Endodermal cell (in vitro differentiated cells): ENCODE measurements at regions not wholly inside any gene's neighbourhood (a gene's known extent, or its start where the extent isn't known, plus 50 kb on each side); places are given as distances from the start of the nearest gene placed in this dataset.

Experiments
- DNase-seq: peaks from one replicate; pipeline ENCODE4 v3.0.0-alpha.2; 2017
- H3K27ac ChIP-seq: 2 replicates; pipeline ENCODE4 v1.5.1; 2013; ENCODE audit warnings: mild to moderate bottlenecking, low read depth, low read length, moderate library complexity
- H3K27me3 ChIP-seq: 2 replicates; pipeline ENCODE4 v1.6.1; 2013; ENCODE audit warnings: mild to moderate bottlenecking, low read length, moderate library complexity; ENCODE audit not compliant: insufficient read depth, control insufficient read depth, poor library complexity, severe bottlenecking
- H3K36me3 ChIP-seq: 2 replicates; pipeline ENCODE4 v1.7.0; 2013; ENCODE audit warnings: mild to moderate bottlenecking, low read length, moderate library complexity; ENCODE audit not compliant: control insufficient read depth, insufficient read depth
- H3K4me1 ChIP-seq: one replicate; pipeline ENCODE4 v1.7.0; 2013; ENCODE audit warnings: low read length; ENCODE audit not compliant: control insufficient read depth, insufficient read depth
- H3K4me3 ChIP-seq: 2 replicates; pipeline ENCODE4 v1.5.1; 2013; ENCODE audit warnings: mild to moderate bottlenecking, low read length, moderate library complexity
- H3K9ac ChIP-seq: 2 replicates; pipeline ENCODE4 v1.6.1; 2013; ENCODE audit warnings: mild to moderate bottlenecking, low read length, moderate library complexity; ENCODE audit not compliant: poor library complexity, severe bottlenecking; ENCODE audit errors: extremely low read depth
- H3K9me3 ChIP-seq: 2 replicates; pipeline ENCODE4 v1.6.1; 2013; ENCODE audit warnings: mild to moderate bottlenecking, low read length, moderate library complexity; ENCODE audit not compliant: control insufficient read depth
- H3K27ac Mint-ChIP-seq: 2 replicates; pipeline ENCODE4 v1.8.0; 2020; ENCODE audit warnings: mixed read lengths
- H3K27me3 Mint-ChIP-seq: 2 replicates; pipeline ENCODE4 v1.8.0; 2021; ENCODE audit warnings: mild to moderate bottlenecking, mixed read lengths; ENCODE audit not compliant: insufficient read depth
- H3K36me3 Mint-ChIP-seq: 2 replicates; pipeline ENCODE4 v1.8.0; 2020; ENCODE audit warnings: low read depth, mixed read lengths
- H3K4me1 Mint-ChIP-seq: 2 replicates; pipeline ENCODE4 v1.8.0; 2020; ENCODE audit warnings: mixed read lengths
- H3K4me3 Mint-ChIP-seq: 2 replicates; pipeline ENCODE4 v1.8.0; 2020; ENCODE audit warnings: mild to moderate bottlenecking, moderate library complexity, mixed read lengths
- H3K9me3 Mint-ChIP-seq: 2 replicates; pipeline ENCODE4 v1.8.0; 2020; ENCODE audit warnings: mild to moderate bottlenecking, mixed read lengths
- WGBS, 2 experiments: methylation state at CpG; one replicate each; pipeline versions ENCODE4 v1.1.5 to v1.1.7; 2013; ENCODE audit warnings: missing lambda C conversion rate in 2 of 2, mixed read lengths in 1 of 2; ENCODE audit not compliant: insufficient coverage in 1 of 2, insufficient read length in 1 of 2; 5-methylcytosine and 5-hydroxymethylcytosine counted together
- TF ChIP-seq, protein P1 (sequence below): fragments of 200-600 bp; sonication (generic); conservative IDR thresholded peaks from 2 replicates; pipeline ENCODE4 v1.5.0; 2021; ENCODE audit warnings: antibody characterized with exemption, mild to moderate bottlenecking

DNA sequence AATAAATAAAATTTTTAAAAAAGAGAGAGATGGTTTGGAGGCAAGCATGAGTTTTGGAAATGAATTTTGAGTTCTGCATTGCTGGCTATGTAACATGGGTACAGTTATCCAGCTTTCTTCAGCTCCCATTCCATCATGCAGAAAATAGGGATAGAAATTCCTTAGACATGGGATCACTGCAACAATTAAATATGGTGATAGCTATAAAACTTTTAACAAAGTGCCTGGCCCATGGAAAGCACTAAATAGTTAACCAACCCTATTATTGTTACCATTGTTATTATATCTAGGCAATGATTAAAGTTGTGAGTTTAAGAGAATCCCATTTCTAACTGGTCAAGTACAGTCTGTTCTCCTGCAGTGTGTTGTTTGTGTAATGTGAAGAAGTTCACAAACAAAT, 115.4 kb upstream of the GAS1 start:
- TF ChIP-seq, protein P1, sequence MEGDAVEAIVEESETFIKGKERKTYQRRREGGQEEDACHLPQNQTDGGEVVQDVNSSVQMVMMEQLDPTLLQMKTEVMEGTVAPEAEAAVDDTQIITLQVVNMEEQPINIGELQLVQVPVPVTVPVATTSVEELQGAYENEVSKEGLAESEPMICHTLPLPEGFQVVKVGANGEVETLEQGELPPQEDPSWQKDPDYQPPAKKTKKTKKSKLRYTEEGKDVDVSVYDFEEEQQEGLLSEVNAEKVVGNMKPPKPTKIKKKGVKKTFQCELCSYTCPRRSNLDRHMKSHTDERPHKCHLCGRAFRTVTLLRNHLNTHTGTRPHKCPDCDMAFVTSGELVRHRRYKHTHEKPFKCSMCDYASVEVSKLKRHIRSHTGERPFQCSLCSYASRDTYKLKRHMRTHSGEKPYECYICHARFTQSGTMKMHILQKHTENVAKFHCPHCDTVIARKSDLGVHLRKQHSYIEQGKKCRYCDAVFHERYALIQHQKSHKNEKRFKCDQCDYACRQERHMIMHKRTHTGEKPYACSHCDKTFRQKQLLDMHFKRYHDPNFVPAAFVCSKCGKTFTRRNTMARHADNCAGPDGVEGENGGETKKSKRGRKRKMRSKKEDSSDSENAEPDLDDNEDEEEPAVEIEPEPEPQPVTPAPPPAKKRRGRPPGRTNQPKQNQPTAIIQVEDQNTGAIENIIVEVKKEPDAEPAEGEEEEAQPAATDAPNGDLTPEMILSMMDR, result no peak
- no peak overlapping the region for H3K4me3 ChIP-seq
- H3K36me3 ChIP-seq, result no peaks in the 10 kb centered on the region
- peaks cover 5% of the 10 kb centered on the region for H3K27me3 Mint-ChIP-seq
- DNase-seq, result no peak
- H3K27ac ChIP-seq, result no peak overlapping the region
- H3K4me1 ChIP-seq, result no peaks in the 10 kb centered on the region
- no peaks in the 10 kb centered on the region for H3K27me3 ChIP-seq
- H3K27ac Mint-ChIP-seq, result no peak overlapping the region
- H3K9me3 ChIP-seq, result no peaks in the 10 kb centered on the region
- peaks cover 5% of the 10 kb centered on the region for H3K4me1 Mint-ChIP-seq
- no peaks in the 10 kb centered on the region for H3K36me3 Mint-ChIP-seq
- no peak overlapping the region for H3K9ac ChIP-seq
- no peak overlapping the region for H3K4me3 Mint-ChIP-seq
- no peaks in the 10 kb centered on the region for H3K9me3 Mint-ChIP-seq

DNA sequence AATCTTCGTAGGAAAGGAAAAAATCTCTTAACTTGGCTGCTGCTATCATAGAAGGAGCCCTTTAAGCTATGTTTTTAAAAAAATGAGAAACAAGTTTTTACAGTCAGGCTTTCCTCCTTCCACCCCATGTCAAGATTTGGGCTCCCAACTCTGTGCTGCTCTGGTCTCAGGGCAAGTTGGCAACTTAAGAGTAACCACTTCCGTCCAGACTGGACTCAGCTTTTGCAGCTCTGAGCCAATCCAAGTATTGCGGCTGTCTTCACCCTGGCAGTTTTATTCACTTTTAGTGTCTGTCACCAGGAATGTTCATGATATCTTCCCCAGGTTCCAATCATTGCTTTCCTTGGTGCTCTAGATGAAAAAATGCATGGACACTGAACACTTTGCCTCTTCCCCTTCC, 115.9 kb upstream of the GAS1 start:
- Mint-ChIP-seq H3K4me1 (peaks cover 5% of the 10 kb centered on the region), H3K4me3 (no peak overlapping the region), H3K9me3 (no peaks in the 10 kb centered on the region), H3K27ac (no peak overlapping the region), H3K36me3 (no peaks in the 10 kb centered on the region), H3K27me3 (peaks cover 2% of the 10 kb centered on the region)
- Histone ChIP-seq H3K27me3 (no peaks in the 10 kb centered on the region), H3K4me1 (no peaks in the 10 kb centered on the region), H3K4me3 (no peak overlapping the region), H3K9ac (no peak overlapping the region), H3K27ac (no peak overlapping the region), H3K36me3 (no peaks in the 10 kb centered on the region), H3K9me3 (no peaks in the 10 kb centered on the region)
- DNase-seq, result no peak
- WGBS, 2 experiments, result 83 to 93% methylated on average over 2 to 3 of the region's 3 CpGs
- TF ChIP-seq, protein P1, result no peak

DNA sequence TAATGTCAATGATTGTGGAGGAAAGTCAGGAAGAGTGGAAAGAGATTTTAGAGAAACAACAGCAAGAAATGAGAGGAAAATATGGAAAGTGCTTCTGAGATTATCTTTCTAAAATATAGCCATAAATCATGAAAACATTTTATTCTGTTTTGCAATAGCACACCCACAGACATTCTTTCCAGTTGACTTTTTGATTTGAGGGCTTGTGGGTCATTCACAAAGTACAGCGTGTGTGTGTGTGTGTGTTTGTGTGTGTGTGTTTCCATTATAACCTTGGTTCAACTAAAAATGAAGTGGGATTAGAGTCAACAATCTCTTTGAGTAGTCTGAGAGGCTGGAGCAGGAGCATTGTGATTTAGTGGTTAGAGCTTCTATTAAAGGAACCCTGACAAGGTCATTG, 116.6 kb upstream of the GAS1 start:
- TF ChIP-seq, protein P1, result no peak
- Histone ChIP-seq H3K9ac (no peak overlapping the region), H3K27ac (no peak overlapping the region), H3K36me3 (no peaks in the 10 kb centered on the region), H3K27me3 (no peaks in the 10 kb centered on the region), H3K4me1 (no peaks in the 10 kb centered on the region), H3K9me3 (no peaks in the 10 kb centered on the region), H3K4me3 (no peak overlapping the region)
- Mint-ChIP-seq H3K4me3 (no peak overlapping the region), H3K9me3 (no peaks in the 10 kb centered on the region), H3K27ac (no peak overlapping the region), H3K27me3 (peaks cover 2% of the 10 kb centered on the region), H3K36me3 (no peaks in the 10 kb centered on the region), H3K4me1 (peaks cover 5% of the 10 kb centered on the region)
- DNase-seq, result no peak
- 83 to 96% methylated on average over 1 of the region's 1 CpG for WGBS, 2 experiments
